Fibroblast of lung (primary cell): ENCODE measurements at regions not wholly inside any gene's neighbourhood (a gene's known extent, or its start where the extent isn't known, plus 50 kb on each side); places are given as distances from the start of the nearest gene placed in this dataset.

ENCODE experiments used
- DNase-seq, 2 donors: peaks; one replicate each; pipeline versions ENCODE4 v3.0.0 to v3.0.0-alpha.2; 2010; ENCODE audit warnings: low read depth in 2 of 2
- H2AFZ ChIP-seq: 2 replicates; pipeline ENCODE4 v1.5.1; 2012; ENCODE audit warnings: low read length, control low read depth, inconsistent platforms
- H3K27ac ChIP-seq: 2 replicates; pipeline ENCODE4 v1.5.1; 2011; ENCODE audit warnings: low read length, control low read depth; ENCODE audit not compliant: insufficient read depth
- H3K27me3 ChIP-seq: 2 replicates; pipeline ENCODE4 v1.5.1; 2011; ENCODE audit warnings: mild to moderate bottlenecking, low read length; ENCODE audit not compliant: control insufficient read depth, insufficient read depth
- H3K36me3 ChIP-seq: 2 replicates; pipeline ENCODE4 v1.5.1; 2011; ENCODE audit warnings: low read length; ENCODE audit not compliant: control insufficient read depth, insufficient read depth
- H3K4me1 ChIP-seq: 2 replicates; pipeline ENCODE4 v1.5.1; 2011; ENCODE audit warnings: low read length; ENCODE audit not compliant: control insufficient read depth, insufficient read depth; ENCODE audit errors: extremely low read depth
- H3K4me2 ChIP-seq: 2 replicates; pipeline ENCODE4 v1.5.1; 2011; ENCODE audit warnings: low read length, control low read depth; ENCODE audit not compliant: insufficient read depth; ENCODE audit errors: extremely low read depth
- H3K4me3 ChIP-seq, 4 experiments: fragments of 200-600 bp in 1 of 4; sonication (generic) in 1 of 4; replicated peaks in 1 of 4; 2 replicates each; pipeline ENCODE4 v1.5.1; 2011 to 2016; ENCODE audit warnings: low read length in 4 of 4, low read depth in 3 of 4, mild to moderate bottlenecking in 3 of 4, control low read depth in 2 of 4, inconsistent platforms in 1 of 4, mixed read lengths in 1 of 4; ENCODE audit not compliant: insufficient read depth in 1 of 4; ENCODE audit errors: control extremely low read depth in 1 of 4
- H3K79me2 ChIP-seq: 2 replicates; pipeline ENCODE4 v1.5.1; 2012; ENCODE audit warnings: mild to moderate bottlenecking, low read length, inconsistent platforms; ENCODE audit not compliant: control insufficient read depth, insufficient read depth
- H3K9ac ChIP-seq: 2 replicates; pipeline ENCODE4 v1.5.1; 2011; ENCODE audit warnings: mild to moderate bottlenecking, low read length, control low read depth; ENCODE audit not compliant: insufficient read depth
- H3K9me3 ChIP-seq: 2 replicates; pipeline ENCODE4 v1.5.1; 2012; ENCODE audit warnings: low read depth, low read length; ENCODE audit not compliant: control insufficient read depth, insufficient read depth
- H4K20me1 ChIP-seq: 2 replicates; pipeline ENCODE4 v1.5.1; 2011; ENCODE audit warnings: low read length; ENCODE audit not compliant: control insufficient read depth, insufficient read depth; ENCODE audit errors: extremely low read depth
- EZH2 ChIP-seq: IDR thresholded peaks from 2 replicates; pipeline ENCODE4 v1.5.1; 2012; ENCODE audit warnings: low read length, control low read depth, mild to moderate bottlenecking; ENCODE audit errors: missing control alignments
- TF ChIP-seq, protein P1 (sequence below), 2 donors: IDR thresholded peaks in 1 of 2; conservative IDR thresholded peaks in 1 of 2; 1 replicate in 1 of 2; 2 replicates in 1 of 2; pipeline ENCODE4 v1.5.1; 2011 to 2012; ENCODE audit warnings: low read length in 2 of 2, control low read depth in 1 of 2, inconsistent platforms in 1 of 2, low read depth in 1 of 2, mild to moderate bottlenecking in 1 of 2

DNA sequence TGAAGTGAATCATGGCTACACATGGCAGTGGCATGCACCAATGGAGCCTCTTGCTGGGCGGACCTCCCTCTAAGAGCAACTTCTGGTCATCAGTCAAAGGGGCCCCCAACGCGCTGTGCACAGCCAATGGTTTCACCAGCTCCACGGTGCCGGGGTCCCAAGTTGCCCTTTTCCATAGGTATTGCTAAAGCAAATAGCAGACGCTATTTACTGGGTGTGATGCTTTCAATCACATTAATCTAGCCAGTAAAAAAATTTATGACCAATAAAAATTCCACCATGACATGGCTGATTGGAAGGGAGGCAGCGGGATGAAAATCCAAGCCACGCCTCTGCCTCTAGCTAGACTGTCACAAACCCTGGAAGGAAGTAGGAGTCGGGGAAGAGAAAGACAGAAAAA lies 680.3 kb upstream of the SOX9 start:
- Histone ChIP-seq H3K9me3 (no peaks in the 10 kb centered on the region), H2AFZ (no peak overlapping the region), H3K27me3 (no peaks in the 10 kb centered on the region), H3K4me3 (no peak overlapping the region), H3K27ac (no peak overlapping the region), H3K9ac (no peak overlapping the region), H3K36me3 (no peaks in the 10 kb centered on the region), H3K4me1 (peaks cover 10% of the 10 kb centered on the region), H4K20me1 (no peaks in the 10 kb centered on the region), H3K79me2 (no peaks in the 10 kb centered on the region), H3K4me2 (no peak overlapping the region)
- no peak for TF ChIP-seq EZH2
- TF ChIP-seq, protein P1, sequence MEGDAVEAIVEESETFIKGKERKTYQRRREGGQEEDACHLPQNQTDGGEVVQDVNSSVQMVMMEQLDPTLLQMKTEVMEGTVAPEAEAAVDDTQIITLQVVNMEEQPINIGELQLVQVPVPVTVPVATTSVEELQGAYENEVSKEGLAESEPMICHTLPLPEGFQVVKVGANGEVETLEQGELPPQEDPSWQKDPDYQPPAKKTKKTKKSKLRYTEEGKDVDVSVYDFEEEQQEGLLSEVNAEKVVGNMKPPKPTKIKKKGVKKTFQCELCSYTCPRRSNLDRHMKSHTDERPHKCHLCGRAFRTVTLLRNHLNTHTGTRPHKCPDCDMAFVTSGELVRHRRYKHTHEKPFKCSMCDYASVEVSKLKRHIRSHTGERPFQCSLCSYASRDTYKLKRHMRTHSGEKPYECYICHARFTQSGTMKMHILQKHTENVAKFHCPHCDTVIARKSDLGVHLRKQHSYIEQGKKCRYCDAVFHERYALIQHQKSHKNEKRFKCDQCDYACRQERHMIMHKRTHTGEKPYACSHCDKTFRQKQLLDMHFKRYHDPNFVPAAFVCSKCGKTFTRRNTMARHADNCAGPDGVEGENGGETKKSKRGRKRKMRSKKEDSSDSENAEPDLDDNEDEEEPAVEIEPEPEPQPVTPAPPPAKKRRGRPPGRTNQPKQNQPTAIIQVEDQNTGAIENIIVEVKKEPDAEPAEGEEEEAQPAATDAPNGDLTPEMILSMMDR (conservative IDR thresholded peaks at IDR 0.05 in 1 of 2, IDR thresholded peaks at IDR 0.05 in 1 of 2; ENCODE audit: low read depth in 1 of 2, low read length in 2 of 2), result no peak
- DNase-seq, result no peak

DNA sequence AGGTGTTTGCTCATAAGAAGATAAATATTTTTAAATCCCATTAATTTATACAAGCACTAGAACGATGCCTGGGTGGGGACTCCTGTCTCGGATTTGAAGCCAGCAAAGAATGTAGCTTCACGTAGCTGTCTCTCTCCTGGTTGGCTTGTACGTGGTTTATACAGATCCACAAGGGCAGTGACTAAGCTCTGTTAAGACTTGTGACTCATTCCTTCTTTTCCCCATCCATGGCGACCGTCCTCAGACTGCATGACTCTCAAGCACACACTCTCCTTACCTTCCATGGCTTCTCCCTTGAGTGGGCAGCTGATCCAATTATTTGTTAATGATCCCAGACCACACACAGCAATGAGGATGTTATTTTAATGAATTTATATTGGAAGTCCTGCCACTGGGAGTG lies 679.7 kb upstream of the SOX9 start:
- Histone ChIP-seq H3K4me1 (peaks cover 10% of the 10 kb centered on the region), H3K4me2 (no peak overlapping the region), H3K4me3 (no peak overlapping the region), H4K20me1 (no peaks in the 10 kb centered on the region), H3K27ac (peak overlapping the region; percentile 1), H3K79me2 (no peaks in the 10 kb centered on the region), H3K36me3 (no peaks in the 10 kb centered on the region), H3K27me3 (no peaks in the 10 kb centered on the region), H3K9ac (no peak overlapping the region), H2AFZ (no peak overlapping the region), H3K9me3 (no peaks in the 10 kb centered on the region)
- no peak for TF ChIP-seq EZH2
- TF ChIP-seq, protein P1 (conservative IDR thresholded peaks at IDR 0.05 in 1 of 2, IDR thresholded peaks at IDR 0.05 in 1 of 2; ENCODE audit: low read depth in 1 of 2, low read length in 2 of 2), result no peak
- DNase-seq, result peak; percentile 75 to 97

DNA sequence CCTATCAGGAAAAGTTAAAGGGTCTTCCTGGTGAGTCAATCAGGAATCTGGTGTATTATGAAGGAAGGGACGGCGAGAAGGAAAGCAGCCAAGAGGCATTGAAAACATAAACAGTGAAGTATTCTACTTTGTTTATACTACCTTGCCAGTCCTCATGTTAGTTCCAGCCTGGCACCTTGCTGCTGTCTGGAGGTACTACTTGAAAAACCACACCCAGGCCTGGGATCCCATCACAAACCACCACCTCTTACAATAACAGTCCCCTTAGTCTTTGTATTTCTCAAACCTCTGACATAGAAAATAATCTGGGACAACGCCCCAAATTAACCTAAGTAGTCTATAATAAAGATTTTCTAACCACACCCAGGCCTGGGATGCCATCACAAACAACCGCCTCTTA lies 676.7 kb upstream of the SOX9 start:
- no peaks in the 10 kb centered on the region for H3K9me3 ChIP-seq
- DNase-seq, result no peak
- no peak overlapping the region for H3K4me3 ChIP-seq
- no peak overlapping the region for H3K9ac ChIP-seq
- H3K36me3 ChIP-seq, result no peaks in the 10 kb centered on the region
- H3K4me2 ChIP-seq, result no peak overlapping the region
- no peak overlapping the region for H3K27ac ChIP-seq
- H3K4me1 ChIP-seq, result peaks cover 7% of the 10 kb centered on the region
- no peaks in the 10 kb centered on the region for H3K79me2 ChIP-seq
- no peaks in the 10 kb centered on the region for H4K20me1 ChIP-seq
- H3K27me3 ChIP-seq, result no peaks in the 10 kb centered on the region
- TF ChIP-seq EZH2, result no peak
- TF ChIP-seq, protein P1 (conservative IDR thresholded peaks at IDR 0.05 in 1 of 2, IDR thresholded peaks at IDR 0.05 in 1 of 2; ENCODE audit: low read depth in 1 of 2, low read length in 2 of 2), result no peak
- H2AFZ ChIP-seq, result no peak overlapping the region
